Kidney (tissue), 13 donors: ENCODE measurements at regions not wholly inside any gene's neighbourhood (a gene's known extent, or its start where the extent isn't known, plus 50 kb on each side); places are given as distances from the start of the nearest gene placed in this dataset.

Source experiments
- DNase-seq, 5 donors: peaks; one replicate each; pipeline ENCODE4 v3.0.0-alpha.2; 2013 to 2020
- FAIRE-seq: peaks from 2 replicates; lab custom pipeline; 2012; peaks lifted over from hg19 to GRCh38; lab: Jason Lieb, UNC
- H3K27ac ChIP-seq, 2 donors: one replicate each; pipeline ENCODE4 v1.7.0; 2013; ENCODE audit warnings: low read depth in 2 of 2, low read length in 2 of 2, inconsistent platforms in 1 of 2
- H3K27me3 ChIP-seq: one replicate; pipeline ENCODE4 v1.7.1; 2013; ENCODE audit warnings: low read length, inconsistent platforms; ENCODE audit not compliant: control insufficient read depth, insufficient read depth
- H3K36me3 ChIP-seq, 3 donors: one replicate each; pipeline versions ENCODE4 v1.7.0 to v1.7.1; 2013; ENCODE audit warnings: low read length in 3 of 3, control low read depth in 1 of 3, inconsistent platforms in 1 of 3; ENCODE audit not compliant: insufficient read depth in 3 of 3, control insufficient read depth in 2 of 3
- H3K4me1 ChIP-seq, 3 donors: one replicate each; pipeline versions ENCODE4 v1.7.0 to v1.7.1; 2013; ENCODE audit warnings: low read length in 3 of 3, inconsistent platforms in 1 of 3, low read depth in 1 of 3; ENCODE audit not compliant: control insufficient read depth in 2 of 3, insufficient read depth in 2 of 3
- H3K4me3 ChIP-seq, 3 donors: one replicate each; pipeline versions ENCODE4 v1.7.0 to v1.8.1; 2013; ENCODE audit warnings: low read length in 3 of 3, control low read depth in 1 of 3, inconsistent platforms in 1 of 3
- H3K9ac ChIP-seq, 3 donors: one replicate each; pipeline versions ENCODE4 v1.7.0 to v1.7.1; 2013; ENCODE audit warnings: low read length in 3 of 3, control low read depth in 1 of 3, inconsistent platforms in 1 of 3
- H3K9me3 ChIP-seq, 3 donors: one replicate each; pipeline versions ENCODE4 v1.7.0 to v1.7.1; 2013; ENCODE audit warnings: low read length in 3 of 3, control low read depth in 1 of 3, inconsistent platforms in 1 of 3; ENCODE audit not compliant: control insufficient read depth in 2 of 3, insufficient read depth in 1 of 3
- CTCF ChIP-seq: IDR thresholded peaks from 3 replicates; pipeline ENCODE4 v1.5.1; 2012; ENCODE audit warnings: mild to moderate bottlenecking, moderate library complexity, borderline replicate concordance; ENCODE audit not compliant: insufficient read depth; ENCODE audit errors: extremely low read depth
- intact Hi-C: fragments of 100-400 bp; cut with DNase I; formaldehyde crosslinking; loops from one replicate; pipeline ENCODE4 v1.11.1; 2022
- donor health status: control.
- donor health status: control.
- donor health status: control.
- donor health status: control.
- donor health status: control.
- donor health status: DM: yes; HTN: yes; CAD: no.
- donor health status: Normal renal cell carcinoma (clear cell type).

GRCh38 chr7:47720141-47720906 lies 138.4 kb upstream of the TNS3 start:
- Histone ChIP-seq H3K9me3 (no peaks in the 10 kb centered on the region), H3K4me3 (no peak overlapping the region), H3K27me3 (no peaks in the 10 kb centered on the region), H3K27ac (no peak overlapping the region), H3K36me3 (no peaks in the 10 kb centered on the region), H3K4me1 (peaks cover 3 to 14% (median 13%) of the 10 kb centered on the region in 3 donors), H3K9ac (no peak overlapping the region)
- TF ChIP-seq CTCF = no peak
- no peak for FAIRE-seq
- DNase-seq = peak in 4 of 5 donors; percentile 34 to 80 (median 63)
- intact Hi-C loops = no loop called here

GRCh38 chr7:47719675-47720074 lies 137.8 kb upstream of the TNS3 start:
- Histone ChIP-seq H3K9me3 (no peaks in the 10 kb centered on the region), H3K36me3 (no peaks in the 10 kb centered on the region), H3K27me3 (no peaks in the 10 kb centered on the region), H3K27ac (no peak overlapping the region), H3K4me3 (no peak overlapping the region), H3K9ac (no peak overlapping the region), H3K4me1 (peaks cover 2 to 16% (median 7%) of the 10 kb centered on the region in 3 donors)
- FAIRE-seq = no peak
- intact Hi-C loops = no loop called here
- TF ChIP-seq CTCF = no peak
- DNase-seq = no peak

GRCh38 chr7:47715631-47716068 lies 133.7 kb upstream of the TNS3 start:
- TF ChIP-seq CTCF = no peak
- H3K27me3 ChIP-seq = no peaks in the 10 kb centered on the region
- H3K4me3 ChIP-seq = no peak overlapping the region
- H3K9ac ChIP-seq = no peak overlapping the region
- intact Hi-C loops = no loop called here
- DNase-seq = no peak
- no peaks in the 10 kb centered on the region for H3K36me3 ChIP-seq
- H3K27ac ChIP-seq = no peak overlapping the region
- peaks cover 0 to 13% (median 3%) of the 10 kb centered on the region in 3 donors for H3K4me1 ChIP-seq
- no peaks in the 10 kb centered on the region for H3K9me3 ChIP-seq
- no peak for FAIRE-seq
